H1 (cell line): ENCODE measurements at regions not wholly inside any gene's neighbourhood (a gene's known extent, or its start where the extent isn't known, plus 50 kb on each side); places are given as distances from the start of the nearest gene placed in this dataset.

Source experiments
- CTCF ChIP-seq, 3 experiments: IDR thresholded peaks; 1 replicate in 2 of 3; 2 replicates in 1 of 3; pipeline versions ENCODE4 v1.5.1 to v1.6.1; 2011; ENCODE audit warnings: low read length in 3 of 3, mild to moderate bottlenecking in 3 of 3, inconsistent platforms in 2 of 3, low read depth in 1 of 3, moderate library complexity in 1 of 3; ENCODE audit not compliant: insufficient read depth in 1 of 3; ENCODE audit errors: control extremely low read depth in 1 of 3
- EZH2 ChIP-seq: fragments of 200-600 bp; sonication (generic); IDR thresholded peaks from 2 replicates; pipeline ENCODE4 v1.7.1; 2012; ENCODE audit warnings: low read depth, mild to moderate bottlenecking, moderate library complexity, low read length, inconsistent platforms; ENCODE audit not compliant: severe bottlenecking
- NRF1 ChIP-seq: IDR thresholded peaks from 2 replicates; pipeline ENCODE4 v1.6.1; 2011; ENCODE audit warnings: mild to moderate bottlenecking, low read depth, low read length, improper control_type of control experiment
- POLR2A ChIP-seq, 2 experiments: IDR thresholded peaks; 1 replicate in 1 of 2; 2 replicates in 1 of 2; pipeline ENCODE4 v1.6.1; 2011; ENCODE audit warnings: low read depth in 2 of 2, low read length in 2 of 2, mild to moderate bottlenecking in 2 of 2; ENCODE audit errors: control extremely low read depth in 1 of 2
- RAD21 ChIP-seq, 2 experiments: IDR thresholded peaks in 1 of 2; conservative IDR thresholded peaks in 1 of 2; 2 replicates each; pipeline ENCODE4 v1.6.1; 2011; ENCODE audit warnings: low read depth in 2 of 2, low read length in 2 of 2, improper control_type of control experiment in 1 of 2, inconsistent platforms in 1 of 2, mild to moderate bottlenecking in 1 of 2, moderate library complexity in 1 of 2
- TAF1 ChIP-seq: IDR thresholded peaks from 2 replicates; pipeline ENCODE4 v1.6.1; 2011; ENCODE audit warnings: mild to moderate bottlenecking, low read depth, low read length
- TAF7 ChIP-seq: optimal IDR thresholded peaks from 2 replicates; pipeline ENCODE3; 2011; ENCODE audit warnings: low read depth, mild to moderate bottlenecking, inconsistent platforms, low read length, moderate library complexity, borderline replicate concordance

GRCh38 chr7:109136893-109137292 lies 567.2 kb downstream of the DNAJB9 start:
- no peak for TF ChIP-seq EZH2
- TF ChIP-seq RAD21 (IDR thresholded peaks at IDR 0.05 in 1 of 2, conservative IDR thresholded peaks at IDR 0.05 in 1 of 2; ENCODE audit: low read depth in 2 of 2, low read length in 2 of 2): no peak
- TF ChIP-seq TAF1: no peak
- TF ChIP-seq CTCF (IDR thresholded peaks at IDR 0.05; ENCODE audit: control extremely low read depth in 1 of 3, insufficient read depth in 1 of 3, low read depth in 1 of 3, low read length in 3 of 3): no peak
- no peak for TF ChIP-seq TAF7
- no peak for TF ChIP-seq NRF1
- no peak for TF ChIP-seq POLR2A (IDR thresholded peaks at IDR 0.05; ENCODE audit: control extremely low read depth in 1 of 2, low read depth in 2 of 2, low read length in 2 of 2)
